Stimulated activated CD4-positive, alpha-beta T cell treated with anti-CD3 and anti-CD28 coated beads, Interleukin-15, amount 100 ng/mL, for 24 hours (primary cell): ENCODE measurements at regions not wholly inside any gene's neighbourhood (a gene's known extent, or its start where the extent isn't known, plus 50 kb on each side); places are given as distances from the start of the nearest gene placed in this dataset.
"Not testable (repeated sequence)": the region's sequence is repeated elsewhere in the genome, so short reads cannot be mapped to it uniquely, and the experiment has no call there.

Experiments used
- DNase-seq: peaks from one replicate; pipeline ENCODE4 v3.0.0-alpha.2; 2020

DNA sequence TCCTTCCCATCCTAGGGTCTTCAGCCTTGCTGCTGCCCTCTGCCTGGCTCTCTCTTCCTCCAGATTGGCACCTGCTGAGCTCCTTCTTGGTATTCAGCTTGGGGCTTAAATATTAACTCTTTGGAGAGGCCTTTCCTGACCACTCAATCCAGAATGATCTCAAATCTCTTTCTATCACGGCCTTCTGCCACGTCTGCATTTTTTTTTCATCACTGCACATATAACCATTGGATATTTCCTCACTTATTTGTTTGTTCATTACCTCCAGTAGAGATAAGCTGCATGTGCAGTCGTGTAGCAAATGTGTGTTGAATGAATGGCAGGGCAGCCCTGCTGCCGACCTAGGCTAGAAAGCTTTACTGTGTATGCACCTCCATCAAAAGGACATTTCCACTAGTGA is 51.6 kb upstream of the MPP7 start:
- no peak for DNase-seq

DNA sequence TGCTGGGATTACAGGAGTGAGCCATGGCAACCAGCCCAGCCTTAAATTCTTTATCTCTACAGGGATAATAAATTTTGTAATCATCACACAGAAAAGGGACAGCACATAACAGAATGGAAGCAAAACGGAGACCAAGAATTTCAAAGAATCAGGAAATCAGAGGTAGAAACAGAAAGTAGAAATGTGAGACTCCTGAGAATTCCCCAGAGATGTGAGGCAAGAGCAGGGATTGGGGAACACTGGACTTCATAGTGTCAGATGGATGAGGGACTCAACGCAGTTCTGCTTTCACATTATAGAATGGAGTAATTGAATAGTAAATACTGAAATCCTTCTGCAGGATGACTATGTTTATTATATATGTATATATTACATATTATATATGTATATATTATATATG is 52.5 kb upstream of the MPP7 start:
- DNase-seq, result no peak

DNA sequence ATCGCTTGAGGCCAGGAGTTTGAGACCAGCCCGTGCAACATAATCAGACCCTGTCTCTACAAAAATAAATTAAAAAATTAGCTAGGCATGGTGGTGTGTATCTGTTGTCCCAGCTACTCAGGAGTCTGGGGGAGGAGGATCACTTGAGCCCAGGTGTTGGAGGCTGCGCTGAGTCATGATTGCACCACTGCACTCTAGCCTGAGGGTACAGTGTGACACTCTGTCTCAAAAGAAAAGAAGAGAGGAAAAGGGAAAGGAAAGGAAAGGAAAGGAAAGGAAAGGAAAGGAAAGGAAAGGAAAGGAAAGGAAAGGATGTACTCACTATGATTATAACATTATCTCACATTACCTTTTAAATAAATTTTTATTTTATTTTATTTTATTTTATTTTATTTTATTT is 56.5 kb upstream of the MPP7 start:
- DNase-seq, result no peak

DNA sequence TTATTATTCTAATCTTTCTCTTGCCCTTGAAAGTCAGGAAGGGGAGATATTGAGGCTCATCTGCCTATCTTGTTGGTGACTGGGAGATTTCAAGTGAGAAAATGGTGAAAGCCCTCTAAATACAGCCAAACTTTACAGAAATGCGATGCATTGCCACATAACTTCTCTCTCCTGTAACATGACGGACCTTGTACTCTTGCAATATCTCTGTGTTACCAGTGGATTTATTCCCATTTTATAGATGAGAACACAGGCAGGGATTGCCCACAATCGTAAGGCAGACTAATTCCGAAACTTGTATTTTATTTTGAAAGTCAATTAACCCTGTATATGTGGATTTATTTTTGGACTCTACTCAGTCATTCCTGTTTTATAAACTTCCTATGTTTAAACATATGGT is 57.3 kb upstream of the MPP7 start:
- no peak for DNase-seq

DNA sequence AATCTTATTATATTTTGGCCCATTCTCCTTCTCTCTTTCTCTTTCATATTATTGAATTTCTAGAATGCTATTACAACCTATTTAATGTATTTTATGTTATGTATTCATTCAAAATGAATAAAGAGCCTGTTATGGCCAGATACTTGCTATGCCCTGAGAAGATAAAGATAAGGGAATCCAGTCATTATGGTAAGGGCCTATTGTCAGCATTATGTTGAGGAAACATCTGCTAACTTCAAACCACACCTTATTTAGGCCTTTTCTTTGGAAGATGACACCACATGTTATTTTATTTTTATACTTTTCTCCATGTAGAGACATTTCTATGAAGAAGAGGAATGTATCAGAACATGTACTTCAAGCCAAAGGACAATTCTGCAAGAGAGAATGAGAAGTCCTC is 60.5 kb upstream of the MPP7 start:
- DNase-seq, result no peak

DNA sequence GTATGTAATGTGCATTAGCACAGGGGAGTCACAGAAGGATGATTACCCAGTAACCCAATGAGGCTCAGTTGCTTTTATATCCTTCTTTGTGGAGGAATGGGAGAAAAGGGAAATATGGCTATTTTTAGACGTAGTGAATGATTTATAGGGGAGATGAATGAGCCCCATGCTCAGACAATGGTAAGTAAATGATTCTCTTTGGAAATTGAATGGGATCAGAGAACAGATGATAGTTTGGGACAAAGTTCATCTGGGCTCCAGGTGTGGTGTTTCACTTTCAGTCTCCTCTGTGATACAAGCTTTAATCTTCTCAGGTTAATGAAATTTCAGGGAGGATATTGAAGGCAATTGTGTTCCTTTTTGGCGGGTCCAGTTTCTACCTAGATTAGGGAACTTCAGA is 63.0 kb upstream of the MPP7 start:
- DNase-seq, result no peak

DNA sequence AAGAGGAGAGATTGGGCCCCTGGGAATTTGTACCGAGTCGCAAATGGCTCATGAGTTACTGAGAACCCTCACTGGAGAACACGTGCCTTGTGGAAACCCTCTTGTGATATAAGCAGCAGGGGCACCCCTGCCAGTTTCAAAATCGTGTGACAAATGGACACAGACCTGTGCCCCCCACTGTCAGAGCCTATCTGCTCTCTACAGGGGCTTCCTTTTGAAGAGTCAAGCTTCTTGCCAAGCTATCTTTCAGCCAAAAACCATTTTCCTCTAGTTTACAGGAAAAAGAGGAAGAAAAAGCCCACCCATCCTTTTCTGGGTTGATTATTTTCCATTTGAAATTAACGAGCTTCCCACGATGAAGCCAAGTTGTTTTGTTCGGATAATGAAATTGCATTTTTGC is 64.1 kb upstream of the MPP7 start:
- DNase-seq, result no peak

DNA sequence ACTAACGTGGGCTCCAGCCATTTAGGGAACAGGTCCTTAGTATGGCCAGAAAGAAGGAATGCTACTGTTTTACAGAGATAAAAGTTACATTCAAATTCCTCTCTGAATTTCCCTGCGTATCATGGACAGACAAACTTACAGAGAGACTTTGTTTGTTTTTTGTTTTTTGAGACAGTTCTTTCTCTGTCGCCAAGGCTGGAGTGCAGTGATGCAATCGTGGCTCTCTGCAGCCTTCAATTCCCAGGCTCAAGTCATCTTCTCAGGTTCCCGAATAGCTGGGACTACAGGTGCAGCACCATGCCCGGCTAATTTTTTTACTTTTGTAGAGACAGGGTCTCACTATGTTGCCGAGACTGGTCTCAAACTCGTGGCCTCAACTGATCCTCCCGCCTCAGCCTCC is 64.5 kb upstream of the MPP7 start:
- no peak for DNase-seq

DNA sequence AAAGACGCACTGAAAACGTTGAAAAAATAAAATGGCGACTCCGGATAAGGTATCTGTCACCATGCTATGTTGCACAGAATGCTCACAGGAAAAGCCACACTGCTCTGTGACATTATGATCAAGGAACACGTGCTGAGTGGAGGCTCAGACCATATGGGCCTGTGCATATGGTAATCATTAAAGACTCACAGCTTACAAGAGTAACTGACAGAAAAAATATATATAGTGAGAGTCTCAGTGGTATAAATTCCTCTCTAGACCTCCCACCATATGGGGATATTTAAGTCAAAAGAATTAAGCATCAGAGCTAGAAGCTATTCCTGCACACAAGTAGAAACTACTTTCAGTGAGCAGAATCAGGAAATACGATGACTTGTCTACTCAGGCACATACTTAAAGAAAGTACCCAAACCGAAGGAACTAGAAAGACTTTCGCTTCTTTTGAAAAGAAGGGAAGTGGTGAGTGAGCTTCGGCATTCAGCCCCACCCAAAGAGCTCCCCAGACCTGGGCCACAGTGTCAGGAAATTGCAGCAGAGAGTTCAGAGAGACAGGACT is 65.1 kb upstream of the MPP7 start:
- DNase-seq, result peak; percentile 63

DNA sequence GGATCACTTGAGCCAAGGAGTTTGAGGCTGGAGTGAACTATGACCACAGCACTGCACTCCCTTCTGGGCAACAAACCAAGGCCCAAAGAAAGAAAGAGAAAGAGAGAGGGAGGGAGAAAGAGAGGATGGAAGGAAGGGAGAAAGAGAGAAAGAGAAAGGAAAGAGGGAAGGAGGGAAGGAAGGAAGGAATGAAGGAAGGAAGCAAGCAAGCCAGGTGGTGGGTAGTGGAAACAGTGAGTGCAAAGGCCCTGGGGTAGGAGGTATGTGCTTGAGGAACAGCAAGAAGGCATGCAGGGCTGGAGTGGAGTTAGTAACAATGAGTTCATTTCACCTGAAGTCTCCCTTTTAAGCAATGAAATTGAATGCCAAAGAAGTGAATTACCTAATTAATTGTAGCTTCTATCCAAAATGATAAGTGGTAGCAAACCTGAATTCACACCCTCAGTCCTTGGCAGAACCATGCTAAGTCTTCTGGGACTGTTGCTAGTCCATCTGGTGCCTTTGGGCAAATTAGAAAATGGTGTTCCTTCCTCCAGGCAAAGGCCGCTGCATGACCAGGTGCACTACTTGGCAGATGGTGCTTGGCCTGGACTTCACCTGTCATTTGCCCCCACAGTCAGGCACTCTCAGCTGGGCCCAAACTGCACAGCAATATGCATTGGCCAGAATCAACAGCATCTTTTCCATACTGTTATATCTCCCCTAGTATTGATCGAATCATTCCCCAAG is 67.4 kb upstream of the MPP7 start:
- no peak for DNase-seq

DNA sequence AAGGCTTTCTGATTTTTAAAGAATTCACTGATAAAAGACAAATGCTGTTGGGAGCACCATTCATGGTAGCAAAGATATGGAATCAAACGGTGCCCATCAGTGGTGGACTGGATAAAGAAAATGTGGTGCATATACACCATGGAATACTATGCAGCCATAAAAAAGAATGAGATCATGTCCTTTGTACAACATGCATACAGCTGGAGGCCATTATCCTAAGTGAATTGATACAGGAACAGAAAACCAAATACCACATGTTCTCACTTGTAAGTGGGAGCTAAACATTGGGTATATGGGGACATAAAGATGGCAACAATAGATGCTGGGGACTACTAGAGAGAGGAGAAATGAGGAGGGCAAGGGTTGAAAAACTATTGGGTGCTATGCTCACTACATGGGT is 68.8 kb upstream of the MPP7 start:
- DNase-seq, result not testable (repeated sequence)

DNA sequence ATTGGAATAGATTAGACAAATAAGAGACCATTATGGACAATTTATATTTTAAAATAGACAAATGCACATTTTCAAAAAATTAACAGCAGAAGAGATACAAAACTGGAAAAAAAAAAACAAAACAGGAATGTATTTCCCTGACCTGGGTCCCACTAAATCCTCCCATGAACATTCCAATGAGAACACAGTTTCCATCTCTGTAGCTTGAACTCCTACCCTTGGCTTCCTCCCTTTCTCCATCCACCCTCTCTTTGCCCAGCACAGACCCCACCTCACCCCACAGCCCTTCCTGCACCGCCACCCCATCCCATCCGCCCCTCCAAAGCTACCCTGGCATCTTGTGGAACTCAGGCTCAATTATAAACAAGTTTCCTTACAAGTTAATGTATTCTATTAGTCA is 71.2 kb upstream of the MPP7 start:
- DNase-seq, result no peak

DNA sequence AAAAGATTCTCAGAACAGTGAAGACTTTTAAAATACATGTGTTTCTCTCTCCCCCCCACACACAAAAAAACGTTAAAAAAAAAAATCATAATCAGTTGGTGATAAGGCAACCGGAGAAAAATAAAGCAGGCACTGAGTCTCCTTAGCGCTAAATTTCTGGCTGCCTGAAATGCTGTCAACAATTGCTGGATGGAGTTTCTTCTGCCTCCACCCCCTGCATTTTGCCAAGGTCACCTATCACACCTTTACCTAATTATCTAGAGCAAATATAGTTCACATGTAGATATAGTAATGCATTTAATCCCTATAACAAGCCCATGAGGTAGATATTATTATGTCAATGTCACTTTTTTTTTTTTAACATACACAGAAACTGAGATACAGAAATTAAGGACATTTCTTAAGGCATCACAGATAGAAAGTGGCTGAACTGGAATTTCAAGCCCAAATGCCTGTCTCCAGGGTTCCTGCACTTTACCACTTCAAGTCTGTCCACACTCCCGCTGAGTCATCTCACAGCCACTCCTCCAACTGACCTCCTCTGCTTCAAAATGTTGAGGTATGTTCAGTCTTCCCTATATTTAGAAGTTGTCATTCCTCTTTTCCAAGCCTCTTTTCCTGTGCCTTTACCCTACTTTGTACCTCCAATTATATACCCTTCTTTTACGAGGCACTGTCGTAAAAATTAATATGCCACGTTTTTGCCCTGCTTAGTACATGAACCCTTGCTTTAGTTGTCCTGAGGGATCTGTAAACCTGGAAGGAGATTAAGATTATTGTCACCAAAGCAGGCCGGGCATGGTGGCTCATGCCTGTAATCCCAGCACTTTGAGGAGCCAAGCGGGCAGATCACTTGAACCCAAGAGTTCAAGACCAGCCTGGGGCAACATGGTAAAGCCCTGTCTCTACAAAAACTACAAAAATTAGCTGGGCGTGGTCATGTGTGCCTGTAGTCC is 72.8 kb upstream of the MPP7 start:
- no peak for DNase-seq

DNA sequence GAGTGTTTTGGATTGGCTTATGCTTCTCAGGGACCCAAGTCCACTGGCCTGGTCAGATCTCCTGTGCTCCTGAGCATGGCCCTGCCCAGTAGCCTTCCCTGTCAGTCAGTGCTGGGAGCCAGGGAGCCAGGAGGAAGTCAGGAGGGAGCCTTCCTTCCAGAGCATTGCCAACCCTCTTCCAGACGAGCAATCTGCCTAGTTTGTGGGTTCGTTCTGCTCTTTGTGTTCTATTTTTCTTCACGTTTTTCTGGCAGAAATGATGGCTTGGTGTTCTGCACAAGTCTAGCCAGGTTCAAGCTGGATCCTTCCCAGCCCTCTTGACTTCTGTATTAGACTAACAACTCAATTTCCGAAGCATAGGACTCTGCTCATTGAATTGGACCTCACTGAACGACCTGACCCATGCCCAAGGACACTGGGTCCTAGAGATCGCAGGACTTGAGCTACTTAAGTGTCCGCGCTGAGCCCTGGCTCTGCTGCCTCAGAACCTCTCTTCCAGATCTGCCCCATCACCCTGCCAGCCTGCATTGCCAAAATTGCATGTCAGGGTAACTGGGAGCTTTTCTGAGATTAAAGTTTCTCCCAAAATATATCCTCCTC is 76.2 kb upstream of the MPP7 start:
- DNase-seq, result no peak

DNA sequence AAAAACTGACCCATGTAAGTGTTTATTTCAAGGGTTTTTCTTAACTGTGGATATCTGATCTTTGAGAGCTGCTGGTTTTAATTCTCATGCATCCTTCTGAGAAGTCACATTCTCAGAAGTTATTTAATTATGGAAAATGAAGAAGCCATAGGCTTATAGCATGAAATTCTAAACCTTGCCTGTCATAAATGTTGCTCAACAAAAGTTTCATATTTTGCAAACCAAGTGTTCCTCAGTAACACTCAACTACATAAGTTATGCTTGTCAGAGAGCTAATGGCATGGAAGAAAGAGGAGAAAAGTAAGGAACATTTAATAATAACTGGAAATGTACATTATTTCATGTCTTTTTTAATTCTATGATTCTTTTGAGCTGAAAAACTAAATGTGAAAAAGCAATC is 78.6 kb upstream of the MPP7 start:
- DNase-seq, result no peak

DNA sequence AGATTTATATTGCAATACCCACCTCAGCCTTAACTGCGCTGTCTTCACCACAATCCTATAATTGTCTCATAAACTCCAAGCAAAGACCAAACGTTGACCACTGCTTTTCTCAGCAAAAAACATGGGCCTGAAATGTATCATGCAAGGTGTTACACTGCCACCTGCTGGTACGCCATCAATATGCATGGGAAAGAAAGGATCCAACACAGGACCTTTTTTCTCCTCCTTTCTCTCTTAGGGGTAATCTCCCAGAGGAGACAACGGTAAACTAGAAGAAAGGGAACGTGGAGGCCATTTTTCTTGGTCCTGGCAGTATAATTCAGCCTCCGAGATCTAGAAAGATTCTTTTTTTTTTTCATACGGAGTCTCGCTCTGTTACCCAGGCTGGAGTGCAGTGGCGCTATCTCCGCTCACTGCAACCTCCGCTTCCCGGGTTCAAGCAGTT is 79.1 kb upstream of the MPP7 start:
- DNase-seq, result peak; percentile 88

DNA sequence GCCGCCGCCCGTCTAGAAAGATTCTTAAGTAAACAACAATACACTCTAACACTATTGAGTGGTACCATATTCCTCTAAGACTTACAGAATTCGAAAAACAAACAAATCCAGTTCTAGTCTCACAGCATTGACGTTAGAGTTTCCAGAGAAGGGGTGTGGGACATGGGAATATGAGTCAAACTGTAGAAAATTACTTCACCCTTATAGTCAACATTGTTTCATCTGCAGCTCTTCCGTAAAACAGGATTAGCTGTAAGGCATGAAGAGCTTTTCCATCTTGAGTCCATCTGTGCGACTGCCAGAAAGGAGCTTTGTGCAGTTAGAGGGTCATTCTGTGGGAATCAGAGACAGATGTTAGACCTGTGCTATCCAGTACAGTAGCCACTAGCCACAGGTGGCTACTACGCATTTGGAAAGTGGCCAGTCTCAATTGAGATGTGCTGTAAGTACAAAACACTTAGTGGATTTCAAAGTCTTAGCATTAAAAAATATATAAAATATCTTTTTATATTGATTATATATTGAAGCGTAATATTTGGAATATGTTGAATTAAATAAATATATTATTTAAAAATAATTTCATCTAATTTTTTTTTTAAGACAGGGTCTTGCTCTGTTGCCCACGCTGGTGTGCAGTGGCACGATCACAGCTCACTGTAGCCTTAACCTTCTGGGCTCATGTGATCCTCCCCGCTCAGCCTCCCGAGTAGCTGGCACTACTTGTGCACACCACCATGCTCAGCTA is 79.8 kb upstream of the MPP7 start:
- no peak for DNase-seq

DNA sequence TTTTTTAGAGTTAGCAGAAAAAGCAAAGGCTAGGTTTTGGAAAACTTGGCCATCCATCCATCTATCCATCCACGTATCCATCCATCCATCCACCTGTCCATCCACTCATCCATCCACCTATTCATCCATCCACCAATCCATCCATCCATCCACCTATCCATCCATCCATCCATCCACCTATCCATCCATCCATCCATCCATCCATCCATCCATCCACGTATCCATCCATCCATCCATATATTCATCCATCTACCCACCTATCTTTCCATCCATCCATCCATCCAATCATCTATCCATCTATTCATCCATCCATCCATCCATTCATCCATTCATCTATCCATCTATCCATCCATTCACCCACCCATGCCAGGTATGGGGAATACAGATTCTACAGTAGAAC is 81.7 kb upstream of the MPP7 start:
- DNase-seq, result no peak

DNA sequence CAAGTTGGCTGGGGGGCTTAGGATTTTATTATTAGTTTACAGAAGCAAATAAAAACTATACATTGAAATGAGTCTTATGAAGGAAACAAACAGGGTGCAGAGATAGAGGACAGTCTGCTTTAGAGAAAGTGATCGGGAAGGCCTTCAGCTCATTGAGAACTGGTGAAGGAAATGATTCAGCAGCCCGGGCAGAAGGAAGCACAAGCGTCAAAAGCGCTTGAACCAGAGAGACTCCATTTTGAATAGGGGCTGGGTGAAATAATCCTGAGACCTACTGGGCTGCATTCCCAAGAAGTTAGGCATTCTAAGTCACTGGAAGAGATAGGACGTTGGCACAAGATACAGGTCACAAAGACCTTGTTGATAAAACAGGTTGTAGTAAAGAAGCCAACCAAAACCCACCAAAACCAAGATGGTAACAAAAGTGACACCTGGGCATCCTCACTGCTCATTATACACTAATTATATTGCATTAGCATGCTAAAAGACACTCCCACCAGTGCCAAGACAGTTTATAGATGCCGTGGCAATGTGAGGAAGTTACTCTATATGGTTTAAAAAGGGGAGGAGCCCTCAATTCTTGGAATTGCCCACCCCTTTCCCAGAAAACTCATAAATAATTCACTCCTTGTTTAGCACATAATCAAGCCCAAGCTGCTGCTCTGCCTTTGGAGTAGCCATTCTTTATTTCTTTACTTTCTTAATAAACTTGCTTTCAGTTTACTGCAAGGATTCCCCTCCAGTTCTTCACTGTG is 83.1 kb upstream of the MPP7 start:
- no peak for DNase-seq

DNA sequence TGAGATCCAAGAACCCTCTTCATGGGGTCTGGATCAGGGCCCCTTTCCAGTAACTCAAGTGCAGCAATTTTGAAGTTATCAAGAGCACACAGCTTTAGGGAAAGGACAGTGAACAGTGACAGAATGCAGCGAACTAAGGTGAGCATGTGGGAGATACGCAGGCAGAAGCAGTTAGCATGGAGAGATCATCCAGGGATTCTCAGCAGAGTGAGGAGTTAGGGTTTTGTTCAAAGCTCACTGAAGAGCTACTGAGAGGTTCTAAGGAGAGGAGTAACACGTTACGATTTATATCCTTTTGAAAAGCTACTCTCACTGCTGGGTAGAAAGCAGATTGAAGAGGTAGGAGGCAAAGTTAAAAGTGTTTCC is 83.6 kb upstream of the MPP7 start:
- no peak for DNase-seq

DNA sequence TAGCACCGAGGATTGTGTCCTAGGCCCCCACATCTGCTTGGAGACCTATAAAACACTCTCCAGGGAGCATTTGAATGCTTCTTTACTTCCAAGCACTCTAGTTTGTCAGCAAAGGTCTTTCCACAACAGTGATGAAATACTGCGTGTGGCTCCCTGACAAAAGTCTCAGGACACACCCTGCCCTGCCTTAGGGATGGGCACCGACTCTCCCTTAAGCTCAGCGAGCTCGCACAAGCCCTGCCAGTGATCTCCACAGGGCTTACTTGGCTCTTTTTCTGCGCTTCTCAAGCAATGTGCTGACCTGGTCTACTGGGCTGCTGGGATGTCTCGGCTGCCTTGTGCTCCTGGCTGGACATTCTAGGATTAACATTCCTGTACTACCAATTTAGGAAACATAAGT is 84.3 kb upstream of the MPP7 start:
- no peak for DNase-seq

DNA sequence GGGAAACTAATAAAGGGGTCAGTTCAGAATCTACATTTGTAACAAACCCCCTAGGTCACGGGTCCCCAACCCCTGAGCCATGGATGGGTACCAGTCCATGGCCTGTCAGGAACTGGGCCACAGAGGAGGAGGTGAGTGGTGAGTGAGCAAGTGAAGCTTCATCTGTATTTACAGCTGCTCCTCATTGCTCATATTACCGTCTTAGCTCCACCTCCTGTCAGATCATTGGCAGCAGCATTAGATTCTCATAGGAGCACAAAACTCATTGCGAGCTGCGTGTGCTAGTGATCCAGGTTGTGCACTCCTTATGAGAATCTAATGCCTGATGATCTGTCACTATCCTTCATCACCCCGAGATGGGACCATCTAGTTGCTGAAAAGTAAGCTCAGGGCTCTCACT is 88.4 kb upstream of the MPP7 start:
- DNase-seq, result no peak
